Ishikawa (cell line): ENCODE measurements at regions not wholly inside any gene's neighbourhood (a gene's known extent, or its start where the extent isn't known, plus 50 kb on each side); places are given as distances from the start of the nearest gene placed in this dataset.

Experiments
- CEBPB ChIP-seq: IDR thresholded peaks from 2 replicates; pipeline ENCODE4 v1.6.1; 2012
- CREB1 ChIP-seq: IDR thresholded peaks from 2 replicates; pipeline ENCODE4 v1.6.1; 2012; ENCODE audit warnings: low read depth
- EGR1 ChIP-seq: IDR thresholded peaks from 2 replicates; pipeline ENCODE4 v1.6.1; 2012
- EP300 ChIP-seq: IDR thresholded peaks from 2 replicates; pipeline ENCODE4 v1.6.1; 2012; ENCODE audit warnings: borderline replicate concordance
- FOXM1 ChIP-seq: IDR thresholded peaks from 2 replicates; pipeline ENCODE4 v1.6.1; 2012; ENCODE audit warnings: low read depth, borderline replicate concordance
- NFIC ChIP-seq: IDR thresholded peaks from 2 replicates; pipeline ENCODE4 v1.6.1; 2012
- RAD21 ChIP-seq: IDR thresholded peaks from 2 replicates; pipeline ENCODE4 v1.6.1; 2012; ENCODE audit warnings: low read depth
- TAF1 ChIP-seq: IDR thresholded peaks from 2 replicates; pipeline ENCODE4 v1.6.1; 2012; ENCODE audit warnings: low read depth, mild to moderate bottlenecking
- TCF12 ChIP-seq: IDR thresholded peaks from 2 replicates; pipeline ENCODE4 v1.6.1; 2012; ENCODE audit warnings: low read depth
- TEAD4 ChIP-seq: IDR thresholded peaks from 2 replicates; pipeline ENCODE4 v1.6.1; 2012
- YY1 ChIP-seq: IDR thresholded peaks from 2 replicates; pipeline ENCODE4 v1.6.1; 2012; ENCODE audit warnings: low read depth
- ZBTB7A ChIP-seq: IDR thresholded peaks from 2 replicates; pipeline ENCODE4 v1.6.1; 2012; ENCODE audit warnings: low read depth
- TF ChIP-seq, protein P1 (sequence below): IDR thresholded peaks from 2 replicates; pipeline ENCODE4 v1.6.1; 2012
- TF ChIP-seq, protein P2 (sequence below): IDR thresholded peaks from 2 replicates; pipeline ENCODE4 v1.6.1; 2012; ENCODE audit warnings: low read depth, mild to moderate bottlenecking
- TF ChIP-seq, protein P3 (sequence below): IDR thresholded peaks from 2 replicates; pipeline ENCODE4 v1.6.1; 2012

DNA sequence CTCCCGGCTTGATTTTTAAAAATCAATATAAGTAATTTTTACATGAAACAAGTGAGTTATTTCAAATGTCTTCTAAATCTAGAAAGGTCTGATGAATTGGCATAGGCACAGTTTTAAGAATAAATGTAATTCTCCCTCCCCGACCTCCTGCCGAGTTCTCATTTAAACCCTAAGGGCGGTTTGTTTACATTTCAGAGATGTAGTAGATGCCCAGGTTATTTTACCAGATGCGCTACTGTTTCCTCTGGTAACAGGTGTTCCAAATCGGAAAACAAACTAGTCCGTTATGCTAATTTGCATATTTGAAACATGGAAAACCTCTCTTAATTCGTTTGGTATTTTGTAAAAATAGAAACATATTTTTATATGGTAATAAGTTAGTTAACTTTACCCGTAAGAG is 53.8 kb upstream of the CFAP126 start:
- no peak for TF ChIP-seq TAF1
- TF ChIP-seq, protein P1, sequence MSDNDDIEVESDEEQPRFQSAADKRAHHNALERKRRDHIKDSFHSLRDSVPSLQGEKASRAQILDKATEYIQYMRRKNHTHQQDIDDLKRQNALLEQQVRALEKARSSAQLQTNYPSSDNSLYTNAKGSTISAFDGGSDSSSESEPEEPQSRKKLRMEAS = no peak
- TF ChIP-seq EGR1 = no peak
- TF ChIP-seq ZBTB7A = no peak
- TF ChIP-seq EP300 = no peak
- no peak for TF ChIP-seq YY1
- TF ChIP-seq FOXM1 = no peak
- TF ChIP-seq TCF12 = no peak
- TF ChIP-seq, protein P2, sequence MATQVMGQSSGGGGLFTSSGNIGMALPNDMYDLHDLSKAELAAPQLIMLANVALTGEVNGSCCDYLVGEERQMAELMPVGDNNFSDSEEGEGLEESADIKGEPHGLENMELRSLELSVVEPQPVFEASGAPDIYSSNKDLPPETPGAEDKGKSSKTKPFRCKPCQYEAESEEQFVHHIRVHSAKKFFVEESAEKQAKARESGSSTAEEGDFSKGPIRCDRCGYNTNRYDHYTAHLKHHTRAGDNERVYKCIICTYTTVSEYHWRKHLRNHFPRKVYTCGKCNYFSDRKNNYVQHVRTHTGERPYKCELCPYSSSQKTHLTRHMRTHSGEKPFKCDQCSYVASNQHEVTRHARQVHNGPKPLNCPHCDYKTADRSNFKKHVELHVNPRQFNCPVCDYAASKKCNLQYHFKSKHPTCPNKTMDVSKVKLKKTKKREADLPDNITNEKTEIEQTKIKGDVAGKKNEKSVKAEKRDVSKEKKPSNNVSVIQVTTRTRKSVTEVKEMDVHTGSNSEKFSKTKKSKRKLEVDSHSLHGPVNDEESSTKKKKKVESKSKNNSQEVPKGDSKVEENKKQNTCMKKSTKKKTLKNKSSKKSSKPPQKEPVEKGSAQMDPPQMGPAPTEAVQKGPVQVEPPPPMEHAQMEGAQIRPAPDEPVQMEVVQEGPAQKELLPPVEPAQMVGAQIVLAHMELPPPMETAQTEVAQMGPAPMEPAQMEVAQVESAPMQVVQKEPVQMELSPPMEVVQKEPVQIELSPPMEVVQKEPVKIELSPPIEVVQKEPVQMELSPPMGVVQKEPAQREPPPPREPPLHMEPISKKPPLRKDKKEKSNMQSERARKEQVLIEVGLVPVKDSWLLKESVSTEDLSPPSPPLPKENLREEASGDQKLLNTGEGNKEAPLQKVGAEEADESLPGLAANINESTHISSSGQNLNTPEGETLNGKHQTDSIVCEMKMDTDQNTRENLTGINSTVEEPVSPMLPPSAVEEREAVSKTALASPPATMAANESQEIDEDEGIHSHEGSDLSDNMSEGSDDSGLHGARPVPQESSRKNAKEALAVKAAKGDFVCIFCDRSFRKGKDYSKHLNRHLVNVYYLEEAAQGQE = no peak
- TF ChIP-seq, protein P3, sequence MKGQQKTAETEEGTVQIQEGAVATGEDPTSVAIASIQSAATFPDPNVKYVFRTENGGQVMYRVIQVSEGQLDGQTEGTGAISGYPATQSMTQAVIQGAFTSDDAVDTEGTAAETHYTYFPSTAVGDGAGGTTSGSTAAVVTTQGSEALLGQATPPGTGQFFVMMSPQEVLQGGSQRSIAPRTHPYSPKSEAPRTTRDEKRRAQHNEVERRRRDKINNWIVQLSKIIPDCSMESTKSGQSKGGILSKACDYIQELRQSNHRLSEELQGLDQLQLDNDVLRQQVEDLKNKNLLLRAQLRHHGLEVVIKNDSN = no peak
- no peak for TF ChIP-seq RAD21
- TF ChIP-seq CREB1 = no peak
- no peak for TF ChIP-seq NFIC

DNA sequence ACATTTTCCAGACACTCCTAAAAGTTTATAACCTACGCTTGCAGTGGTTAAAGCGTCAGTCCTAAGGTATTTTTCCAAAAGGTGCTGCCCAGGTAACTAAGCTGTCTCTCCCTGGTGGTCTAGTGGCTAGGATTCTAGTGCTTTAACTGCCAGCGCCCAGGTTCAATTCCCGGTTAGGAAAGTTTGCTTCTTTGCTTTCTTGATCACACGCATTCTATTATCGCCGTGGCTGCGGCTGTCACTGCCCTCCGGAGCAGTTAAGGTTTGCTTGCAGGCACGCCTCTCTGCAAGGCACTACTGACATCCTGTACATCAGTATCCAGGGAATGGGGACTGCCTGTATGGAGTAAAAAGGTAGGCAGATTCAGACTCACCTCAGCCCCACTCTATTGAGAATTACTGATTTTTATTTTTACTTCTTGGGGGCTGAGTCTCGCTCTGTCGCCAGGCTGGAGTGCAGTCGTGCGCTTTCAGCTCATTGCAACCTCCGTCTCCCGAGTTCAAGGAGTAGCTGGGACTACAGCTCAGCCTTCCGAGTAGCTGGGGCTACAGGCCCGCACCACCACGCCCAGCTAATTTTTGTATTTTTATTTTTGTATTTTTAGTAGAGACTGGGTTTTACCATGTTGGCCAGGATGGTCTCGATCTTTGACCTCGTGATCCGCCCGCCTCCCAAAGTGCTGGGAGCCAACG is 53.2 kb upstream of the CFAP126 start:
- TF ChIP-seq CREB1 (no peak), TEAD4 (no peak), CEBPB (no peak), TCF12 (no peak), NFIC (no peak), ZBTB7A (no peak)
